Fibroblast of lung (primary cell): ENCODE measurements at regions not wholly inside any gene's neighbourhood (a gene's known extent, or its start where the extent isn't known, plus 50 kb on each side); places are given as distances from the start of the nearest gene placed in this dataset.

Source experiments
- EZH2 ChIP-seq: IDR thresholded peaks from 2 replicates; pipeline ENCODE4 v1.5.1; 2012; ENCODE audit warnings: low read length, control low read depth, mild to moderate bottlenecking; ENCODE audit errors: missing control alignments
- TF ChIP-seq, protein P1 (sequence below), 2 donors: IDR thresholded peaks in 1 of 2; conservative IDR thresholded peaks in 1 of 2; 1 replicate in 1 of 2; 2 replicates in 1 of 2; pipeline ENCODE4 v1.5.1; 2011 to 2012; ENCODE audit warnings: low read length in 2 of 2, control low read depth in 1 of 2, inconsistent platforms in 1 of 2, low read depth in 1 of 2, mild to moderate bottlenecking in 1 of 2

GRCh38 chr1:65055747-65056146, 89.4 kb upstream of the JAK1 start:
- TF ChIP-seq, protein P1, sequence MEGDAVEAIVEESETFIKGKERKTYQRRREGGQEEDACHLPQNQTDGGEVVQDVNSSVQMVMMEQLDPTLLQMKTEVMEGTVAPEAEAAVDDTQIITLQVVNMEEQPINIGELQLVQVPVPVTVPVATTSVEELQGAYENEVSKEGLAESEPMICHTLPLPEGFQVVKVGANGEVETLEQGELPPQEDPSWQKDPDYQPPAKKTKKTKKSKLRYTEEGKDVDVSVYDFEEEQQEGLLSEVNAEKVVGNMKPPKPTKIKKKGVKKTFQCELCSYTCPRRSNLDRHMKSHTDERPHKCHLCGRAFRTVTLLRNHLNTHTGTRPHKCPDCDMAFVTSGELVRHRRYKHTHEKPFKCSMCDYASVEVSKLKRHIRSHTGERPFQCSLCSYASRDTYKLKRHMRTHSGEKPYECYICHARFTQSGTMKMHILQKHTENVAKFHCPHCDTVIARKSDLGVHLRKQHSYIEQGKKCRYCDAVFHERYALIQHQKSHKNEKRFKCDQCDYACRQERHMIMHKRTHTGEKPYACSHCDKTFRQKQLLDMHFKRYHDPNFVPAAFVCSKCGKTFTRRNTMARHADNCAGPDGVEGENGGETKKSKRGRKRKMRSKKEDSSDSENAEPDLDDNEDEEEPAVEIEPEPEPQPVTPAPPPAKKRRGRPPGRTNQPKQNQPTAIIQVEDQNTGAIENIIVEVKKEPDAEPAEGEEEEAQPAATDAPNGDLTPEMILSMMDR (conservative IDR thresholded peaks at IDR 0.05 in 1 of 2, IDR thresholded peaks at IDR 0.05 in 1 of 2; ENCODE audit: low read depth in 1 of 2, low read length in 2 of 2): no peak
- no peak for TF ChIP-seq EZH2
